CD4-positive, alpha-beta T cell treated with Interleukin-4 for 1 hour (primary cell): ENCODE measurements at regions not wholly inside any gene's neighbourhood (a gene's known extent, or its start where the extent isn't known, plus 50 kb on each side); places are given as distances from the start of the nearest gene placed in this dataset.
"Not testable (repeated sequence)": the region's sequence is repeated elsewhere in the genome, so short reads cannot be mapped to it uniquely, and the experiment has no call there.

Experiments
- DNase-seq, 2 donors: peaks; one replicate each; pipeline ENCODE4 v3.0.0-alpha.2; 2020 to 2022

- DNase-seq, result no peak
These were observed 843.8 kb upstream of the SPRY2 start for GRCh38 chr13:81184556-81185265.

GRCh38 chr13:81172603-81173002, 831.7 kb upstream of the SPRY2 start:
- DNase-seq, result no peak

- no peak for DNase-seq
These were observed 830.2 kb upstream of the SPRY2 start for GRCh38 chr13:81171065-81171647.

- not testable (repeated sequence) for DNase-seq
These were observed 822.9 kb upstream of the SPRY2 start for GRCh38 chr13:81163823-81164222.

- no peak for DNase-seq
These were observed 812.6 kb upstream of the SPRY2 start for GRCh38 chr13:81153478-81153877.

GRCh38 chr13:81148822-81149221, 807.9 kb upstream of the SPRY2 start:
- no peak for DNase-seq

- not testable (repeated sequence) for DNase-seq
These were observed 805.6 kb upstream of the SPRY2 start for GRCh38 chr13:81146576-81146975.

GRCh38 chr13:81142306-81142999, 801.5 kb upstream of the SPRY2 start:
- DNase-seq, result no peak

- DNase-seq, result no peak
These were observed 799.7 kb upstream of the SPRY2 start for GRCh38 chr13:81140675-81141074.

- no peak for DNase-seq
These were observed 799.1 kb upstream of the SPRY2 start for GRCh38 chr13:81139987-81140386.

- no peak for DNase-seq
These were observed 797.5 kb upstream of the SPRY2 start for GRCh38 chr13:81138353-81138980.

- DNase-seq, result no peak
These were observed 792.1 kb upstream of the SPRY2 start for GRCh38 chr13:81133066-81133465.

GRCh38 chr13:81117416-81117815, 776.5 kb upstream of the SPRY2 start:
- no peak for DNase-seq

- DNase-seq, result peak in 1 of 2 donors; percentile 8
These were observed 775.7 kb upstream of the SPRY2 start for GRCh38 chr13:81116461-81117282.

GRCh38 chr13:81109026-81109425, 768.1 kb upstream of the SPRY2 start:
- DNase-seq, result no peak

- DNase-seq, result no peak
These were observed 765.4 kb upstream of the SPRY2 start for GRCh38 chr13:81106348-81106747.

GRCh38 chr13:81104035-81104715, 763.2 kb upstream of the SPRY2 start:
- no peak for DNase-seq

- not testable (repeated sequence) for DNase-seq
These were observed 761.1 kb upstream of the SPRY2 start for GRCh38 chr13:81102066-81102465.

- DNase-seq, result no peak
These were observed 748.6 kb upstream of the SPRY2 start for GRCh38 chr13:81089371-81090157.

GRCh38 chr13:81080911-81081454, 740.1 kb upstream of the SPRY2 start:
- no peak for DNase-seq

- no peak for DNase-seq
These were observed 737.1 kb upstream of the SPRY2 start for GRCh38 chr13:81078048-81078447.
